Activated T-helper 1 cell treated with anti-CD3 and anti-CD28 coated beads, Interleukin-2, amount 50 U/mL, for 16 hours (primary cell): ENCODE measurements at regions not wholly inside any gene's neighbourhood (a gene's known extent, or its start where the extent isn't known, plus 50 kb on each side); places are given as distances from the start of the nearest gene placed in this dataset.
"Not testable (repeated sequence)": the region's sequence is repeated elsewhere in the genome, so short reads cannot be mapped to it uniquely, and the experiment has no call there.

Source experiments
- DNase-seq, 2 donors: peaks; one replicate each; pipeline ENCODE4 v3.0.0-alpha.2; 2020; ENCODE audit warnings: low read depth in 1 of 2, low spot score in 1 of 2

- DNase-seq: no peak
These were observed 269.0 kb downstream of the GOLGA6L6 start for GRCh38 chr15:20272422-20273184.

DNA sequence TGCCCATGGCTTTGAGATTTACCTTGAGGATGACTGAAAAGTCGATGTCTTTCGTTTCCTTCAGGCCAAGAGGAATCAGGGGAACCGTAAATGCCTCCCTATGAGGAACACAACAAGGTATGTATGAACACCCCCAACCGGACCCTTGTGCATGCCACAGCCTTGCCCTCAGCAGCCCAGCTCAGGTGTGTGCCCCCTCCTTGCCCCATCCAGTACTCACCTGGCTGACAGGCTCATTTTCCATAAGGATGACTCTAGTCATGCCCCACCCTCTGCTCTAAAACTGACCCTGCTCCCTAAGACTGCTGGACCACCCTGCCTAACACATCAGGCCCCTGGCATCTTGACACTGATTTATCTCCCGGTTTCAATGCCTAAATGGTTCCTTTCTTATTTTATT, 270.0 kb downstream of the GOLGA6L6 start:
- DNase-seq: no peak

GRCh38 chr15:20269956-20270355, 271.6 kb downstream of the GOLGA6L6 start:
- not testable (repeated sequence) for DNase-seq

DNA sequence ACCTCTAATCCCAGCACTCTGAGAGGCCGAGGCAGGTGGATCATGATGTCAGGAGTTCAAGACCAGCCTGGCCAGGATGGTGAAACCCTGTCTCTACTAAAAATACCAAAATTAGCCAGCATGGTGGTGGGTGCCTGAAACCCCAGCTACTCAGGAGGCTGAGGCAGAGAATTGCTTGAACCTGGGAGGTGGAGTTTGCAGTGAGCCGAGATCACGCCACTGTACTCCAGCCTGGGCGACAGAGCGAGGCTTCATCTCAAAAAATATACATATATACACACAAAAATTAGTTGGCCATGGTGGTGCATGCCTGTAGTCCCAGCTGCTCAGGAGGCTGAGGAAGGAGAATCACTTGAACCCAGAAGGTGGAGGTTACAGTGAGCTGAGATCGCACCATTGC, 273.6 kb downstream of the GOLGA6L6 start:
- DNase-seq: not testable (repeated sequence)

DNA sequence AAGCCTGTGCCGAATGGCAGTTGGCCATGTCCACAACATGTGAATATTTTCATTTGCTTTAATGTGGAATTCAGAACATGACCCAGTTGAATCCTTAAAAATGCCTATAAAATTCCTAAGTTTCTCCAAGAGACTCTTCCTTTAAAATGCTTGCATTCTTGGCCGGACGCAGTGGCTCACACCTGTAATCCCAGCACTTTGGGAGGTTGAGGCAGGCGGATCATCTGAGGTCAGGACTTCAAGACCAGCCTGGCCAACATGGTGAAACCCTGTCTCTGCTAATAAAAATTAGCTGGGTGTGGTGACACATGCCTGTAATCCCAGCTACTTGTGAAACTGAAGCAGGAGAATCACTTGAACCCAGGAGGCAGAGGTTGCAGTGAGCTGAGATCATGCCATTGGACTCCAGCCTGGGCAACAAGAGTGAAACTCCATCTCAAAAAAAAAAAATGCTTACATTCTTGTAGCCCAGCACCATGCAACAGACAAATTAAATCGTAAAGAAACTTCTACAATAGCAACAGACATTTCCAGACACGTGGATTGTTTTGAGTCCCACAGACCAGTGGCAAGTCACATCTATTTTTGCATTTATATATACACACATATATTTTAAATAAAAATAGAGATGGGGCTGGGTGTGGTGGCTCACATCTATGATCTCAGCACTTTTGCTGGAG, 274.4 kb downstream of the GOLGA6L6 start:
- DNase-seq: not testable (repeated sequence)

DNA sequence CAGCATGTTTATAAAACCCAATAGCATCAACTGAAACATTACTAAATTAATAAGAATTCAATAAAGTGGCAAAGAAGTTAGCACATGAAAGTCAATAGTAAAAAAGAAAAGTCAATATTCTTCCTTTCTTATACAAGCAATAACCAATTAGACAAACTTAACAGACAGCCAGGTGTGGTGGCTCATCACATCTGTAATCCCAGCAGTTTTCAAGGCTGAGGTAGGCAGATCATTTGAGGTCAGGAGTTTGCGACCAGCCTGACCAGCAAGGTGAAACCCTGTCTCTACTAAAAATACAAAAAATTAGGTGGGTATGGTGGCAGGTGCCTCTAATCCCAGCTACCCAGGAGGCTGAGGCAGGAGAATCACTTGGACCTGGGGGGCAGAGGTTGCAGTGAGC, 275.9 kb downstream of the GOLGA6L6 start:
- not testable (repeated sequence) for DNase-seq

- DNase-seq: not testable (repeated sequence)
These were observed 280.0 kb downstream of the GOLGA6L6 start for GRCh38 chr15:20261321-20262280.

- DNase-seq: not testable (repeated sequence)
These were observed 280.9 kb downstream of the GOLGA6L6 start for GRCh38 chr15:20260650-20261049.

DNA sequence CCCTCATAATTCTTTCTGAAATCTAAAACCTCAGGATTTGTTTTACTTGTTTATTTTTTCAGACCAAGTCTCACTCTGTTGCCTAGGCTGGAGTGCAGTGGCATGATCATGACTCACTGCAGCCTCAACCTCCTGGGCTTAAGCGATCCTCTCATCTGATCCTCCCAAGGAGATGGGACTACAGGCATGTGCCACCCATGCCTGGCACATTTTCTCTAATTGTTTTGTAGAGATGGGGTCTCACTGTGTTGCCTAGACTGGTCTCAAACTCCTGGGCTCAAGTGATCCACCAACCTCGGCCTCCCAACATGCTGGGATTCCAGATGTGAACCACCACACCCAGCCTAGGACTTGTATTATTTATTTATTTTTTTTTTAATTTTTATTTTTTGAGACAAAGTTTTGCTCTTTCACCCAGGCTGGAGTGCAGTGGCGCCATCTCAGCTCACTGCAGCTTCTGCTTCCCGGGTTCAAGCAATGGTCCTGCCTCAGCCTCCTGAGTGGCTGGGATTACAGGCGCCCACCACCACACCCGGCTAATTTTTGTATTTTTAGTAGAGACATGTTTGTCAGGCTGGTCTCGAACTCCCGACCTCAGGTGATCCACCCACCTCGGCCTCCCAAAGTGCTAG, 281.9 kb downstream of the GOLGA6L6 start:
- DNase-seq: not testable (repeated sequence)

- DNase-seq: not testable (repeated sequence)
These were observed 285.2 kb downstream of the GOLGA6L6 start for GRCh38 chr15:20256394-20256793.

GRCh38 chr15:20255641-20256040, 286.0 kb downstream of the GOLGA6L6 start:
- not testable (repeated sequence) for DNase-seq

- not testable (repeated sequence) for DNase-seq
These were observed 288.5 kb downstream of the GOLGA6L6 start for GRCh38 chr15:20253047-20253615.

DNA sequence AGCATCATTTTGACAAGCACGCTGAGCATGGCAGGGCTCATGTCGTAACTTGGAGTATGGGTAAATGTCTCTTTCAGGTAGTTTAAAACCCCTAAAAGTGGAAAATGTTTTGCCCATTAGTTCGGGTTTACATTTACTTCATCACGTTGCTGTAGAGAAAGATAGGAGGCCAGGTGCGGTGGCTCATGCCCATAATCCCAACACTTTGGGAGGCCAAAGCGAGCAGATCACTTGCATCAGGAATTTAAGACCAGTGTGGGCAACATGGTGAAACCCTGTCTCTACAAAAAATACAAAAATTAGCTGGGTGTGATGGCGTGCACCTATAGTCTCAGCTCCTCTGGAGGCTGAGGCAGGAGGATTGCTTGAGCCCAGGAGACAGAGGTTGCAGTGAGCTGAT, 289.6 kb downstream of the GOLGA6L6 start:
- DNase-seq: not testable (repeated sequence)

DNA sequence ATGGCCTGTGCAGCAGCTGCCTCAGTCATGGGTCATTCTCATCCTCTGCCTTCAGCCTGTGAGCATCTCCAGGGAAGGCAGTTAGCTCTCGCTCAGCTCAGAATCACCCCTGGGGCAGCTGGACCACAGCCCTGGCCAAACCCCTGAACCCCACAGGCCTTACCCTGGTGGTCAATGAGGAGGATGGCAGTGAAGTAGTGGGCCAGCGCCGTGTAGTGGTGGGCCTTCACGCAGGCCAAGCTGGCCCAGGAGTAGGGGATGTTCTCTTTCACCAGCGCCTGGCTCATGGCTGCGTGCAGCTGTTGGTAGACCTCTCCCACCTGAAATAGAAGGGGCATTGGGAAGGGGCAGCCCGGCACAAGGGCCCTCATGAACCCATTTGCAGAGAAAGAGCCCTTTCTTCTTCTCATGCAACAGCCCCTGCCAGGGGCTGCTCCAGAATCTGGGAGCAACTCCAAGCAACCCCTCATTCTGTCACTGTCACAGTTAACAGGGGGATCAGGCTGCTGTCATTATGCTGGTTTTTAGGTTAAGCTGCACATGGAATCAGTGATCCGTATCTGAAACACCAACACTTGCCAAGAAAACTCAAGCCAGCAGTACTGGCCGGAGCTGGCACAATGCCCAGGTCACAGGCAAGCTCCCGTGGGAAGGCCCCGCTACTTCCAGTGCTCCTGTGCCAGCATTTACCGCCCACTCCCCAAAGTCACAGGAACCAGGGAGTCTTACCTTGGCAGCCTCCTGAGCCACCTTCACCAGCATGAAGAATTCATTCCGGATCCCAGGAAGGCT, 290.2 kb downstream of the GOLGA6L6 start:
- DNase-seq: not testable (repeated sequence)

GRCh38 chr15:20250206-20250605, 291.4 kb downstream of the GOLGA6L6 start:
- DNase-seq: not testable (repeated sequence)

DNA sequence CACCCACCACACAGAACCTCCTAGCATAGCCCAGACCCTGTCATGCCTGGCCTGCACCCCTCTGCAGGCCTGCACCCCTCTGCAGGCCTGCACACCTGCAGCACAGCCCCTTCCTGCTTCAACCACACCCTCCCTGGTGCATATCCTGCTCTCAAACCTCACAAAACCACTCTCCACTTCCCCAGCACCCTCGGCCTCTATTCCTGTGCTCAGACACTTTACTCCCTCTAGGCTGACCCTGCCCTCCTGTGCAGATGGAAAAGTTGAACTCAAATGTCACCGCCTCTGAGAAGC, 292.0 kb downstream of the GOLGA6L6 start:
- DNase-seq: not testable (repeated sequence)

- DNase-seq: not testable (repeated sequence)
These were observed 293.2 kb downstream of the GOLGA6L6 start for GRCh38 chr15:20248434-20248833.

GRCh38 chr15:20247137-20247536, 294.5 kb downstream of the GOLGA6L6 start:
- DNase-seq: not testable (repeated sequence)

DNA sequence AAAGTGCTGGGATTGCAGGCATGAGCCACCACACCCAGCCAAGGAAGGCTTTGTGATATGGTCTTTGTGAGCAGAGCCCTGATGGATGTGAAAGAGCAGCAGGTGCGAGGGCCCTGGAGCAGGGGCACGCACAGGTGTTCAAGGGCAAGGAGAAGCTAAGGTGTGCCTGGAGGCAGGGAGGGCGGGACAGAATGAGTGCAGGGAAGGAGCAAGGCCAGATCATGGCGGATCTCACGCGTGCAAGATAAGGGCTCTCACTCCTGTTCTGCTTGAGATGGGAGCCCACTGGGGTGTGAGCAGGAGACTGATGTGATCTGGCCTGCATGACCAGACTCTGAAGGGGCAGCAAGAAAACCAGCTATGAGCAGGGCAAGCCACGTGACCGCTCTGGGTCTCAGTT, 295.0 kb downstream of the GOLGA6L6 start:
- not testable (repeated sequence) for DNase-seq

GRCh38 chr15:20245856-20246255, 295.7 kb downstream of the GOLGA6L6 start:
- DNase-seq: not testable (repeated sequence)
